Nephron (organoid): ENCODE measurements at regions not wholly inside any gene's neighbourhood (a gene's known extent, or its start where the extent isn't known, plus 50 kb on each side); places are given as distances from the start of the nearest gene placed in this dataset.

ENCODE experiments used
- H3K27ac Mint-ChIP-seq, 3 experiments: 2 replicates each; pipeline ENCODE4 v1.8.0; 2020; ENCODE audit warnings: mixed read lengths in 3 of 3, mild to moderate bottlenecking in 2 of 3, moderate library complexity in 1 of 3
- H3K27me3 Mint-ChIP-seq: 2 replicates; pipeline ENCODE4 v1.8.0; 2021; ENCODE audit warnings: low read depth, mild to moderate bottlenecking, moderate library complexity, mixed read lengths
- H3K36me3 Mint-ChIP-seq: 2 replicates; pipeline ENCODE4 v1.8.0; 2020; ENCODE audit warnings: low read depth, mixed read lengths
- H3K4me1 Mint-ChIP-seq: 2 replicates; pipeline ENCODE4 v1.8.0; 2020; ENCODE audit warnings: mixed read lengths
- H3K4me3 Mint-ChIP-seq, 3 experiments: 2 replicates each; pipeline ENCODE4 v1.8.0; 2020; ENCODE audit warnings: mild to moderate bottlenecking in 3 of 3, mixed read lengths in 3 of 3, moderate library complexity in 2 of 3
- H3K9me3 Mint-ChIP-seq: 2 replicates; pipeline ENCODE4 v1.8.0; 2020; ENCODE audit warnings: mixed read lengths
- TF ChIP-seq, protein P1 (sequence below), 3 experiments: fragments of 200-600 bp; sonication (generic); IDR thresholded peaks; one replicate each; pipeline ENCODE4 v1.5.0; 2021; ENCODE audit warnings: antibody characterized with exemption in 3 of 3; ENCODE audit not compliant: unreplicated experiment in 3 of 3

GRCh38 chr4:138449938-138450337 is 207.8 kb upstream of the SLC7A11 start:
- H3K4me3 Mint-ChIP-seq, result no peak overlapping the region
- H3K9me3 Mint-ChIP-seq, result no peaks in the 10 kb centered on the region
- H3K36me3 Mint-ChIP-seq, result no peaks in the 10 kb centered on the region
- peaks cover 8% of the 10 kb centered on the region for H3K4me1 Mint-ChIP-seq
- TF ChIP-seq, protein P1, sequence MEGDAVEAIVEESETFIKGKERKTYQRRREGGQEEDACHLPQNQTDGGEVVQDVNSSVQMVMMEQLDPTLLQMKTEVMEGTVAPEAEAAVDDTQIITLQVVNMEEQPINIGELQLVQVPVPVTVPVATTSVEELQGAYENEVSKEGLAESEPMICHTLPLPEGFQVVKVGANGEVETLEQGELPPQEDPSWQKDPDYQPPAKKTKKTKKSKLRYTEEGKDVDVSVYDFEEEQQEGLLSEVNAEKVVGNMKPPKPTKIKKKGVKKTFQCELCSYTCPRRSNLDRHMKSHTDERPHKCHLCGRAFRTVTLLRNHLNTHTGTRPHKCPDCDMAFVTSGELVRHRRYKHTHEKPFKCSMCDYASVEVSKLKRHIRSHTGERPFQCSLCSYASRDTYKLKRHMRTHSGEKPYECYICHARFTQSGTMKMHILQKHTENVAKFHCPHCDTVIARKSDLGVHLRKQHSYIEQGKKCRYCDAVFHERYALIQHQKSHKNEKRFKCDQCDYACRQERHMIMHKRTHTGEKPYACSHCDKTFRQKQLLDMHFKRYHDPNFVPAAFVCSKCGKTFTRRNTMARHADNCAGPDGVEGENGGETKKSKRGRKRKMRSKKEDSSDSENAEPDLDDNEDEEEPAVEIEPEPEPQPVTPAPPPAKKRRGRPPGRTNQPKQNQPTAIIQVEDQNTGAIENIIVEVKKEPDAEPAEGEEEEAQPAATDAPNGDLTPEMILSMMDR (IDR thresholded peaks at IDR 0.05; ENCODE audit: unreplicated experiment in 3 of 3), result no peak
- H3K27me3 Mint-ChIP-seq, result no peaks in the 10 kb centered on the region
- H3K27ac Mint-ChIP-seq, result no peak overlapping the region

DNA sequence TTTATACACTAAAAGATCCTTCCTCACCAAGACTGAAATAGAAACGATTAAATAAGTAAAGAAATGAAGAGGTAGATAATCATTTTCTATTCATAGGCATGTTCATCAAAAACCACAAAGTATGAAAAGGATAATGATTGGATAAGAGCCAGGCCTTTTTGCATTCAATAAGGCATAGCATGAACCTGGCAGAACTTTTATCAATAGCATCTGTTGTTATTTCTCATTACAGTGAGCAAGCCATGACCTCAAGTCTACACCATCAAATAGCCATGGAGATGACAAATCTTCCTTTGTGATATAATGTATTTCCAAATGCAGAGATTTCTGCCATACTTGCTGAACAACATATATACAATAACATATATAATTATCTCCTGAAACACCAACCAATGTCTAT is 206.0 kb upstream of the SLC7A11 start:
- TF ChIP-seq, protein P1 (IDR thresholded peaks at IDR 0.05; ENCODE audit: unreplicated experiment in 3 of 3), result no peak
- no peak overlapping the region for H3K27ac Mint-ChIP-seq
- no peaks in the 10 kb centered on the region for H3K27me3 Mint-ChIP-seq
- H3K36me3 Mint-ChIP-seq, result no peaks in the 10 kb centered on the region
- no peak overlapping the region for H3K4me3 Mint-ChIP-seq
- peaks cover 12% of the 10 kb centered on the region for H3K9me3 Mint-ChIP-seq
- peaks cover 13% of the 10 kb centered on the region for H3K4me1 Mint-ChIP-seq

- TF ChIP-seq, protein P1 (IDR thresholded peaks at IDR 0.05; ENCODE audit: unreplicated experiment in 3 of 3), result no peak
- no peak overlapping the region for H3K4me3 Mint-ChIP-seq
- peaks cover 13% of the 10 kb centered on the region for H3K4me1 Mint-ChIP-seq
- H3K27me3 Mint-ChIP-seq, result no peaks in the 10 kb centered on the region
- no peak overlapping the region for H3K27ac Mint-ChIP-seq
- peaks cover 17% of the 10 kb centered on the region for H3K9me3 Mint-ChIP-seq
- H3K36me3 Mint-ChIP-seq, result no peaks in the 10 kb centered on the region
These were observed 204.3 kb upstream of the SLC7A11 start for GRCh38 chr4:138446456-138446855.

GRCh38 chr4:138445098-138445497 is 202.9 kb upstream of the SLC7A11 start:
- Mint-ChIP-seq H3K27me3 (no peaks in the 10 kb centered on the region), H3K4me3 (no peak overlapping the region), H3K27ac (peak overlapping the region; percentile 51 to 84 (median 71)), H3K4me1 (peaks cover 13% of the 10 kb centered on the region), H3K9me3 (peaks cover 18% of the 10 kb centered on the region), H3K36me3 (no peaks in the 10 kb centered on the region)
- TF ChIP-seq, protein P1 (IDR thresholded peaks at IDR 0.05; ENCODE audit: unreplicated experiment in 3 of 3), result no peak

GRCh38 chr4:138444260-138444659 is 202.1 kb upstream of the SLC7A11 start:
- H3K27me3 Mint-ChIP-seq, result no peaks in the 10 kb centered on the region
- H3K4me1 Mint-ChIP-seq, result peaks cover 13% of the 10 kb centered on the region
- H3K27ac Mint-ChIP-seq, result peak overlapping the region in 2 of 3 experiments; percentile 71 to 76
- H3K9me3 Mint-ChIP-seq, result peaks cover 18% of the 10 kb centered on the region
- no peaks in the 10 kb centered on the region for H3K36me3 Mint-ChIP-seq
- no peak overlapping the region for H3K4me3 Mint-ChIP-seq
- TF ChIP-seq, protein P1 (IDR thresholded peaks at IDR 0.05; ENCODE audit: unreplicated experiment in 3 of 3), result no peak

- no peaks in the 10 kb centered on the region for H3K4me1 Mint-ChIP-seq
- TF ChIP-seq, protein P1 (IDR thresholded peaks at IDR 0.05; ENCODE audit: unreplicated experiment in 3 of 3), result no peak
- H3K27me3 Mint-ChIP-seq, result no peaks in the 10 kb centered on the region
- H3K4me3 Mint-ChIP-seq, result no peak overlapping the region
- H3K9me3 Mint-ChIP-seq, result peaks cover 28% of the 10 kb centered on the region
- peaks cover 6% of the 10 kb centered on the region for H3K36me3 Mint-ChIP-seq
- H3K27ac Mint-ChIP-seq, result no peak overlapping the region
These were observed 197.0 kb upstream of the SLC7A11 start for GRCh38 chr4:138439143-138439581.
